Tibial nerve (tissue), 3 donors: ENCODE measurements at regions not wholly inside any gene's neighbourhood (a gene's known extent, or its start where the extent isn't known, plus 50 kb on each side); places are given as distances from the start of the nearest gene placed in this dataset.

Source experiments
- POLR2A ChIP-seq, 2 donors: fragments of 450-650 bp; IDR thresholded peaks; one replicate each; pipeline ENCODE4 v1.6.1; 2017; ENCODE audit warnings: antibody characterized with exemption in 2 of 2, mild to moderate bottlenecking in 2 of 2, moderate library complexity in 2 of 2
- TF ChIP-seq, protein P1 (sequence below), 5 experiments: fragments of 200-600 bp in 3 of 5; fragments of 450-650 bp in 2 of 5; sonication (generic) in 3 of 5; IDR thresholded peaks; one replicate each; pipeline ENCODE4 v1.5.1; 2016 to 2019; ENCODE audit warnings: antibody characterized with exemption in 5 of 5, mild to moderate bottlenecking in 3 of 5, moderate library complexity in 2 of 5

- TF ChIP-seq POLR2A (IDR thresholded peaks at IDR 0.05) = no peak
- TF ChIP-seq, protein P1, sequence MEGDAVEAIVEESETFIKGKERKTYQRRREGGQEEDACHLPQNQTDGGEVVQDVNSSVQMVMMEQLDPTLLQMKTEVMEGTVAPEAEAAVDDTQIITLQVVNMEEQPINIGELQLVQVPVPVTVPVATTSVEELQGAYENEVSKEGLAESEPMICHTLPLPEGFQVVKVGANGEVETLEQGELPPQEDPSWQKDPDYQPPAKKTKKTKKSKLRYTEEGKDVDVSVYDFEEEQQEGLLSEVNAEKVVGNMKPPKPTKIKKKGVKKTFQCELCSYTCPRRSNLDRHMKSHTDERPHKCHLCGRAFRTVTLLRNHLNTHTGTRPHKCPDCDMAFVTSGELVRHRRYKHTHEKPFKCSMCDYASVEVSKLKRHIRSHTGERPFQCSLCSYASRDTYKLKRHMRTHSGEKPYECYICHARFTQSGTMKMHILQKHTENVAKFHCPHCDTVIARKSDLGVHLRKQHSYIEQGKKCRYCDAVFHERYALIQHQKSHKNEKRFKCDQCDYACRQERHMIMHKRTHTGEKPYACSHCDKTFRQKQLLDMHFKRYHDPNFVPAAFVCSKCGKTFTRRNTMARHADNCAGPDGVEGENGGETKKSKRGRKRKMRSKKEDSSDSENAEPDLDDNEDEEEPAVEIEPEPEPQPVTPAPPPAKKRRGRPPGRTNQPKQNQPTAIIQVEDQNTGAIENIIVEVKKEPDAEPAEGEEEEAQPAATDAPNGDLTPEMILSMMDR (IDR thresholded peaks at IDR 0.05) = no peak
These were observed 244.6 kb upstream of the ECI2 start for GRCh38 chr6:4379958-4380357.
